CD14-positive monocyte (primary cell): ENCODE measurements at regions not wholly inside any gene's neighbourhood (a gene's known extent, or its start where the extent isn't known, plus 50 kb on each side); places are given as distances from the start of the nearest gene placed in this dataset.

ENCODE experiments used
- DNase-seq, 3 donors: peaks; one replicate each; pipeline ENCODE4 v3.0.0-alpha.2; 2011 to 2022
- H2AFZ ChIP-seq: 2 replicates; pipeline ENCODE4 v1.6.0; 2012; ENCODE audit warnings: mild to moderate bottlenecking, low read depth, low read length, inconsistent platforms; ENCODE audit not compliant: insufficient read depth, poor library complexity, severe bottlenecking
- H3K27ac ChIP-seq, 2 donors: 1 replicate in 1 of 2; 2 replicates in 1 of 2; pipeline ENCODE4 v1.5.1; 2012 to 2013; ENCODE audit warnings: low read length in 2 of 2, control low read depth in 1 of 2, inconsistent platforms in 1 of 2, low read depth in 1 of 2, mild to moderate bottlenecking in 1 of 2
- H3K27me3 ChIP-seq, 2 donors: one replicate each; pipeline versions ENCODE4 v1.6.0 to v1.6.1; 2011 to 2013; ENCODE audit warnings: low read length in 2 of 2; ENCODE audit not compliant: control insufficient read depth in 2 of 2, insufficient read depth in 2 of 2
- H3K36me3 ChIP-seq, 2 donors: replicated peaks in 1 of 2; 1 replicate in 1 of 2; 2 replicates in 1 of 2; pipeline versions ENCODE4 v1.5.1 to v1.6.1; 2012 to 2013; ENCODE audit warnings: low read length in 2 of 2, control low read depth in 1 of 2, inconsistent platforms in 1 of 2, mild to moderate bottlenecking in 1 of 2; ENCODE audit not compliant: insufficient read depth in 2 of 2, control insufficient read depth in 1 of 2
- H3K4me1 ChIP-seq, 2 donors: 1 replicate in 1 of 2; 2 replicates in 1 of 2; pipeline versions ENCODE4 v1.5.1 to v1.6.1; 2012 to 2013; ENCODE audit warnings: low read length in 2 of 2, control low read depth in 1 of 2, inconsistent platforms in 1 of 2, mild to moderate bottlenecking in 1 of 2, moderate library complexity in 1 of 2; ENCODE audit not compliant: insufficient read depth in 2 of 2, control insufficient read depth in 1 of 2
- H3K4me2 ChIP-seq: replicated peaks from 2 replicates; pipeline ENCODE3; 2012; ENCODE audit warnings: low read length, moderate library complexity, mild to moderate bottlenecking; ENCODE audit not compliant: poor library complexity, severe bottlenecking; ENCODE audit errors: extremely low read depth
- H3K4me3 ChIP-seq, 3 experiments: fragments of 200-600 bp in 1 of 3; sonication (generic) in 1 of 3; replicated peaks in 1 of 3; 1 replicate in 2 of 3; 2 replicates in 1 of 3; pipeline ENCODE4 v1.5.1; 2011 to 2013; ENCODE audit warnings: low read length in 3 of 3, mild to moderate bottlenecking in 3 of 3, control low read depth in 2 of 3, low read depth in 2 of 3, inconsistent platforms in 1 of 3, moderate library complexity in 1 of 3
- H3K79me2 ChIP-seq: 2 replicates; pipeline ENCODE4 v1.6.0; 2012; ENCODE audit warnings: mild to moderate bottlenecking, control low read depth, inconsistent platforms, low read length, moderate library complexity; ENCODE audit not compliant: insufficient read depth
- H3K9ac ChIP-seq: 2 replicates; pipeline ENCODE4 v1.6.0; 2017; ENCODE audit warnings: low read length, mild to moderate bottlenecking; ENCODE audit not compliant: insufficient read depth, poor library complexity, severe bottlenecking
- H3K9me3 ChIP-seq, 2 donors: replicated peaks in 1 of 2; 1 replicate in 1 of 2; 2 replicates in 1 of 2; pipeline versions ENCODE4 v1.5.1 to v1.6.1; 2012 to 2013; ENCODE audit warnings: low read length in 2 of 2, control low read depth in 1 of 2; ENCODE audit not compliant: control insufficient read depth in 1 of 2, insufficient read depth in 1 of 2
- H4K20me1 ChIP-seq: 2 replicates; pipeline ENCODE4 v1.6.0; 2012; ENCODE audit warnings: mild to moderate bottlenecking, low read length, control low read depth, moderate library complexity; ENCODE audit not compliant: insufficient read depth
- H3K27ac Mint-ChIP-seq, 7 donors: one replicate each; pipeline ENCODE4 v1.8.0; 2020; ENCODE audit warnings: mild to moderate bottlenecking in 7 of 7, mixed read lengths in 7 of 7, moderate library complexity in 6 of 7, inconsistent platforms in 2 of 7
- H3K27me3 Mint-ChIP-seq, 3 donors: one replicate each; pipeline ENCODE4 v1.8.0; 2021 to 2022; ENCODE audit warnings: low read depth in 3 of 3, mild to moderate bottlenecking in 3 of 3, mixed read lengths in 3 of 3, moderate library complexity in 3 of 3, inconsistent platforms in 1 of 3
- H3K36me3 Mint-ChIP-seq, 2 donors: one replicate each; pipeline ENCODE4 v1.8.0; 2020; ENCODE audit warnings: mixed read lengths in 2 of 2, inconsistent platforms in 1 of 2, mild to moderate bottlenecking in 1 of 2
- H3K4me1 Mint-ChIP-seq: one replicate; pipeline ENCODE4 v1.8.0; 2020; ENCODE audit warnings: mild to moderate bottlenecking, mixed read lengths
- H3K4me3 Mint-ChIP-seq, 2 donors: one replicate each; pipeline ENCODE4 v1.8.0; 2020; ENCODE audit warnings: mild to moderate bottlenecking in 2 of 2, mixed read lengths in 2 of 2, moderate library complexity in 1 of 2
- H3K9me3 Mint-ChIP-seq, 7 donors: one replicate each; pipeline ENCODE4 v1.8.0; 2020 to 2022; ENCODE audit warnings: mixed read lengths in 7 of 7, mild to moderate bottlenecking in 6 of 7, moderate library complexity in 6 of 7, inconsistent platforms in 2 of 7
- CTCF ChIP-seq: fragments of 200-600 bp; IDR thresholded peaks from one replicate; pipeline ENCODE4 v1.8.0; 2022; ENCODE audit warnings: antibody characterized with exemption, mild to moderate bottlenecking
- whole genome bisulfite sequencing: methylation state at CpG from one replicate; pipeline ENCODE4 v1.1.5; 2013; ENCODE audit warnings: missing lambda C conversion rate; ENCODE audit not compliant: insufficient coverage; 5-methylcytosine and 5-hydroxymethylcytosine counted together
- intact Hi-C, 2 donors: fragments of 100-400 bp; cut with micrococcal nuclease; formaldehyde crosslinking; loops; one replicate each; pipeline versions ENCODE4 v1.15.0 to v1.15.1; 2023

DNA sequence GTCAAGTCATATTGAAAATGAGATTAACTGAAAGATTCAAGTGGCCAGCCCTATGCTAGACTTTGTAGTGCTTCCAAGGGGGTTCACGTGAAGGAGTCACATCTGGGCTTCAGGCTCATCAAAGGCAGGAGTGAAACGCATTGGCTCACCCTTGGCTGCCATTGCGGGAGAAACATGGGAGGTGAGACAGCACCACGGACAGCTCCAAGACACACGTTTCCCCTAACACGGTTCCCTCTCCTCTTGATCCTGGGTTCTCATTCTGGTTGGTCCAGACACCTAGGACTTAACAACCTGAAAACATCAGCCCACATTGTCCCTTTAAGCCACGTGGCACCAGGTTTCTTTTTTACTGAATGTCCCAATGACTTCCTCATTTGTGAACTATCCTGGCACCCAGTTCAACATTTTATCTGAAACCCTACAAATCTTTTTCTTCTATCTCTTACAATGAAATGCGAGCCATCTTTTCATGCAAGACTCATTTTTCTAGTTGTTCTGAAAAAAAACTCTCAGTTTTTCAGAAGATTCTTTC is 279.0 kb upstream of the VCX3A start:
- Histone ChIP-seq H3K9ac (no peak overlapping the region), H3K36me3 (no peaks in the 10 kb centered on the region), H3K4me2 (no peak overlapping the region), H3K9me3 (peaks cover 2 to 9% of the 10 kb centered on the region in 2 donors), H3K27me3 (no peaks in the 10 kb centered on the region), H3K4me1 (no peaks in the 10 kb centered on the region), H3K79me2 (no peaks in the 10 kb centered on the region), H3K4me3 (no peak overlapping the region), H4K20me1 (no peaks in the 10 kb centered on the region), H3K27ac (no peak overlapping the region), H2AFZ (no peak overlapping the region)
- Mint-ChIP-seq H3K36me3 (no peaks in the 10 kb centered on the region), H3K9me3 (peaks cover 0 to 9% (median 2%) of the 10 kb centered on the region in 7 donors), H3K4me3 (no peak overlapping the region), H3K4me1 (no peaks in the 10 kb centered on the region), H3K27me3 (no peaks in the 10 kb centered on the region), H3K27ac (no peak overlapping the region)
- 38% methylated on average over 3 of the region's 8 CpGs for WGBS
- intact Hi-C loops: no loop called here
- DNase-seq: no peak
- TF ChIP-seq CTCF: no peak

GRCh38 chrX:6812087-6812486 is 277.2 kb upstream of the VCX3A start:
- no peaks in the 10 kb centered on the region for H3K4me1 Mint-ChIP-seq
- no peaks in the 10 kb centered on the region for H3K36me3 ChIP-seq
- H3K27me3 Mint-ChIP-seq: no peaks in the 10 kb centered on the region
- no CpG with 5 or more reads among the region's 1 CpG for WGBS
- no peak for TF ChIP-seq CTCF
- H3K27ac Mint-ChIP-seq: no peak overlapping the region
- no peak overlapping the region for H3K9ac ChIP-seq
- H4K20me1 ChIP-seq: no peaks in the 10 kb centered on the region
- intact Hi-C loops: no loop called here
- DNase-seq: no peak
- no peaks in the 10 kb centered on the region for H3K4me1 ChIP-seq
- no peak overlapping the region for H3K4me3 ChIP-seq
- no peaks in the 10 kb centered on the region for H3K79me2 ChIP-seq
- H3K4me3 Mint-ChIP-seq: no peak overlapping the region
- no peak overlapping the region for H3K4me2 ChIP-seq
- no peaks in the 10 kb centered on the region for H3K36me3 Mint-ChIP-seq
- H3K27ac ChIP-seq: no peak overlapping the region
- no peaks in the 10 kb centered on the region for H3K27me3 ChIP-seq
- no peak overlapping the region for H2AFZ ChIP-seq
- H3K9me3 ChIP-seq: peaks cover 2 to 9% of the 10 kb centered on the region in 2 donors
- H3K9me3 Mint-ChIP-seq: peaks cover 0 to 11% (median 2%) of the 10 kb centered on the region in 7 donors
